GM21367 (cell line): ENCODE measurements at regions not wholly inside any gene's neighbourhood (a gene's known extent, or its start where the extent isn't known, plus 50 kb on each side); places are given as distances from the start of the nearest gene placed in this dataset.

Experiments
- ATAC-seq: cut with Tn5 transposase; IDR thresholded peaks from one replicate; pipeline ENCODE4 v1.9.1; 2021; ENCODE audit not compliant: unreplicated experiment

DNA sequence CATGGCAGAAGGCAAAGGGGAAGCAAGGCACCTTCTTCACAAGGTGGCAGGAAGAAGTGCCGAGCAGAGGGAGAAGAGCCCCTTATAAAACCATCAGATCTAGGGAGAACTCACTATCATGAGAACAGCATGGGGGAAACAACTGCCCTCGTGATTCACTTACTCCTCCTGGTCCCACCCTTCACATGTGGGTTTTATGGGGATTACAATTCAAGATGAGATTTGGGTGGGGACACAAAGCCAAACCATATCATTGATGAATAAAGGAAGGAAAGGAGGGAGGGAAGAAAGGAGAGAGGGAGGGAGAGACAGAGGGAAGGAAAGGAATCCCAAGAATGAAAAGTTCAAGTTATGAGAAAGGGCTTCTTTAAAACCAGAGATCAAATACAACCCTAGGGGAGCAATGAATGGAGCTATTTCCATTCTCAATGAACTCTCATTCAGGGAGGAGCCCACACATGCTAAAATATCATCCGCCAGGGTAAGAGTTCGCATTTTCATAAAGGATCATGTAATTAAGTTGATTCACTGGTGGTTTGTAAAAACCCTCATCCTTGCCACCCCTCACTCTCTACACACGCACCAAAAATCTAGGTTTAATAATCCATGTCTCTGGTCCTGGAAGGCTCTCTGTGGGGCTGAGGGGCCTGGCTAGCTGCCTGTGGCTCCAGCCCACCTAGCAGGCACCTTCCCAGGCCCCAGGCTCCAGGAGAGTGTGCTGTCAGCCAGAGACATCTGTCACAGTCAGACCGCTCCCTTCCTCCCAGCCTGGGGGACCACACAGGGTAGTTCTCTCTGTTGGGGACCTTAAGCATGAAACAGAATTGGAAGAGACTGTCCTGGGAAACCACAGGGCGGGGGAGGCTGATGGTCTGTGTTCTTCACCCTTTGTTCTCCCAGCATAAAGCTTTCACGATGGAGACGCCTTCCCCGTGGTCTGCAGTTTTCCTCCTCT, 94.0 kb downstream of the CCDC185 start:
- no peak for ATAC-seq

DNA sequence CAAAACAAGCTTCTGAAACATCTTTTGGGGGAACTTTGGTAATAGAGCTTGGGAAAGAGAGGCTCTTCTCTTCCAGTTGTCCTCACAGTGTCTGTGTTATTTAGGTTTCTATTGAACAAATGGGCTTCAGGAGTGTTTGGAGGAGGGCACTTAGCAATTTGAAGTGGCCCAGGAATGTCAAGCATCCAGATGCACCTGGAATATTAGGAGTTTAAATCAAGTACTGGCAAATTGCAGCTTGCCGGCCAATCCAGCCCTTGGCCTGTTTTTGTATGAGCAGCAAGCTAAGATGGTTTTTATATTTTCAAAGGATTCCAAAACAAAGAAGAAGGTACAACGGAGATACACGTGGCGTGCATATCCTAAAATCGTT, 94.7 kb downstream of the CCDC185 start:
- ATAC-seq: no peak

DNA sequence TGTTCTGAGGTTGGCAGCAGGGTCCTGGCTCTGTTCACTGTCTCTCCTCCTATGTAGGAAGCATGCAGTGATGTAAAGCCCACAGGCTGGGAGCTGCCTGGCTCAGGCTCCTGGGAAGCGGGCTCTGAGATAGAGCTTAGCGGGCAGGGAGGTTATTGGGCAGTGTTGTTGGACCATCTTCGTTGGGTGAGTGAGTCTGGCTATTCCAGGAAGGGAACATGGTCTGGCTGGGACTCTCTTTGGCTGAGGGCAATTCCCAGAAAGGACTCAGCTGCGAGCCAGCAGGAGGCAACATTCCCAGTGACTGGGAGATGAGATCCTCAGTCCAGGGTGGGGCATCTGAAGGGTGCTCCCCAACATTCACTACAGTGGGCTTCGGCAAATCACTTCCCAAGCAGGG, 96.2 kb downstream of the CCDC185 start:
- ATAC-seq: no peak

DNA sequence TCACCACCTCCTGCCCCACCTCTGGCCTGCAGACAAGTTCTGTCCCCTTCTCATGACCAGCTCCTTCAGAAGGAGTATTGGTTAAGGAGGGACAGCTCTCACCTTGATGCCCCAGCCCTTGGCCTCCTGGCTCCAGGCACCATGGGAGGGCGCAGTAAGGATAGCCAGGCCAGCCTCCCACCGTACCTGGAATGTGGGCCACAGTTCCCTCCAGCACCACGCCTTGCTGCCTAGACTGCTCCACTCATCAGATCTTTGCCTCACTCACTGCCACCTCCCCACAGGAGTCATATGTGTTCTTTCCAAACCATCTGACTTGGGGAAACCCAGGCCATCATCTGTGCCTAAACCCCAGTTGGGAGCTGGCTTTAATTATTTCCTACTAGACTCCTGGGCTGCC, 97.0 kb downstream of the CCDC185 start:
- ATAC-seq: no peak
